GM23338 (cell line): ENCODE measurements at regions not wholly inside any gene's neighbourhood (a gene's known extent, or its start where the extent isn't known, plus 50 kb on each side); places are given as distances from the start of the nearest gene placed in this dataset.

Experiments
- ATAC-seq: fragments of 200-7000 bp; cut with Tn5 transposase; 3 replicates; pipeline ENCODE4 v1.9.1; 2020
- DNase-seq: peaks from one replicate; pipeline ENCODE4 v3.0.0-alpha.2; 2015; ENCODE audit warnings: low spot score
- H2AFZ ChIP-seq: fragments of 200-600 bp; sonication (generic); 2 replicates; pipeline ENCODE4 v1.8.0; 2016; ENCODE audit warnings: antibody characterized with exemption, mild to moderate bottlenecking, moderate library complexity
- H3F3A ChIP-seq: fragments of 200-600 bp; sonication (generic); replicated peaks from 2 replicates; pipeline ENCODE4 v1.8.0; 2017; ENCODE audit warnings: antibody characterized with exemption, mixed run types, low read depth
- H3K27ac ChIP-seq: fragments of 200-600 bp; sonication (generic); 2 replicates; pipeline ENCODE4 v1.6.1; 2016; ENCODE audit warnings: low read depth
- H3K27me3 ChIP-seq: fragments of 200-600 bp; sonication (generic); 2 replicates; pipeline ENCODE4 v1.8.0; 2016; ENCODE audit warnings: mild to moderate bottlenecking, mixed run types, moderate library complexity; ENCODE audit not compliant: insufficient read depth
- H3K36me3 ChIP-seq: fragments of 200-600 bp; sonication (generic); 2 replicates; pipeline ENCODE4 v1.8.0; 2016; ENCODE audit warnings: mild to moderate bottlenecking; ENCODE audit not compliant: insufficient read depth
- H3K4me1 ChIP-seq: fragments of 200-600 bp; sonication (generic); 2 replicates; pipeline ENCODE4 v1.8.0; 2016; ENCODE audit warnings: mild to moderate bottlenecking, moderate library complexity; ENCODE audit not compliant: insufficient read depth
- H3K4me2 ChIP-seq: fragments of 200-600 bp; sonication (generic); 2 replicates; pipeline ENCODE4 v1.7.1; 2017; ENCODE audit warnings: mixed run types
- H3K4me3 ChIP-seq: fragments of 200-600 bp; sonication (generic); 2 replicates; pipeline ENCODE4 v1.6.1; 2016; ENCODE audit warnings: mixed run types
- H3K79me2 ChIP-seq: fragments of 200-600 bp; sonication (generic); replicated peaks from 2 replicates; pipeline ENCODE4 v1.8.0; 2017; ENCODE audit warnings: mild to moderate bottlenecking; ENCODE audit not compliant: insufficient read depth
- H3K9me2 ChIP-seq: fragments of 200-600 bp; sonication (generic); 2 replicates; pipeline ENCODE4 v1.8.0; 2017; ENCODE audit not compliant: insufficient read depth
- H4K20me1 ChIP-seq: fragments of 200-600 bp; sonication (generic); replicated peaks from 2 replicates; pipeline ENCODE4 v1.8.0; 2017; ENCODE audit warnings: mild to moderate bottlenecking; ENCODE audit not compliant: insufficient read depth
- H3K27ac Mint-ChIP-seq: 2 replicates; pipeline ENCODE4 v1.8.0; 2020; ENCODE audit warnings: inconsistent platforms, mild to moderate bottlenecking, moderate library complexity, mixed read lengths
- H3K27me3 Mint-ChIP-seq: 3 replicates; pipeline ENCODE4 v1.8.0; 2022; ENCODE audit warnings: low read depth, mild to moderate bottlenecking, moderate library complexity, mixed read lengths, inconsistent platforms; ENCODE audit not compliant: insufficient read depth, poor library complexity
- H3K36me3 Mint-ChIP-seq: 3 replicates; pipeline ENCODE4 v1.8.0; 2021; ENCODE audit warnings: low read depth, mild to moderate bottlenecking, inconsistent platforms, moderate library complexity, mixed read lengths
- H3K4me1 Mint-ChIP-seq: 3 replicates; pipeline ENCODE4 v1.8.0; 2020; ENCODE audit warnings: mild to moderate bottlenecking, inconsistent platforms, mixed read lengths
- H3K4me3 Mint-ChIP-seq: 3 replicates; pipeline ENCODE4 v1.8.0; 2021; ENCODE audit warnings: moderate library complexity, mild to moderate bottlenecking, inconsistent platforms, mixed read lengths
- H3K9me3 Mint-ChIP-seq: 3 replicates; pipeline ENCODE4 v1.8.0; 2020; ENCODE audit warnings: moderate library complexity, mild to moderate bottlenecking, inconsistent platforms, mixed read lengths
- EZH2phosphoT487 ChIP-seq: fragments of 200-600 bp; sonication (generic); IDR thresholded peaks from one replicate; pipeline ENCODE4 v1.8.1; 2018; ENCODE audit warnings: antibody characterized with exemption; ENCODE audit not compliant: unreplicated experiment
- NANOG ChIP-seq: IDR thresholded peaks from 2 replicates; pipeline ENCODE4 v1.6.1; 2016; ENCODE audit warnings: antibody characterized with exemption, borderline replicate concordance
- POLR2AphosphoS5 ChIP-seq: IDR thresholded peaks from 2 replicates; pipeline ENCODE4 v1.6.1; 2016; ENCODE audit warnings: antibody characterized with exemption, low read depth
- REST ChIP-seq: IDR thresholded peaks from one replicate; pipeline ENCODE4 v1.6.1; 2018; ENCODE audit warnings: antibody characterized with exemption; ENCODE audit not compliant: unreplicated experiment
- ZNF331 ChIP-seq: fragments of 250-450 bp; sonication (Bioruptor Pico); IDR thresholded peaks from 2 replicates; pipeline ENCODE4 v1.5.0; 2020; ENCODE audit warnings: low read depth, mild to moderate bottlenecking, moderate library complexity
- ZNF462 ChIP-seq: fragments of 250-450 bp; sonication (Bioruptor Pico); IDR thresholded peaks from 2 replicates; pipeline ENCODE4 v1.5.0; 2020; ENCODE audit warnings: mild to moderate bottlenecking, moderate library complexity

GRCh38 chr3:175911937-175912336, 1052.8 kb downstream of the NAALADL2 start (continued):
- TF ChIP-seq ZNF462, result no peak
- no peak for TF ChIP-seq ZNF331 (CRISPR knock-in tag)
- TF ChIP-seq EZH2phosphoT487, result no peak
- no peak for TF ChIP-seq POLR2AphosphoS5

GRCh38 chr3:175902226-175902625, 1043.1 kb downstream of the NAALADL2 start:
- H3K4me3 Mint-ChIP-seq, result no peak overlapping the region
- Histone ChIP-seq H3K9me2 (peaks cover 7% of the 10 kb centered on the region), H3K79me2 (no peaks in the 10 kb centered on the region), H4K20me1 (no peaks in the 10 kb centered on the region), H3K27me3 (no peaks in the 10 kb centered on the region), H3K4me2 (no peak overlapping the region), H3K4me1 (0 out of 2 replicates have a peak, but pooled peaks cover 9% of the 10 kb centered on the region), H3K36me3 (no peaks in the 10 kb centered on the region), H3K4me3 (no peak overlapping the region), H3K27ac (no peak overlapping the region), H2AFZ (no peak overlapping the region), H3F3A (no peaks in the 10 kb centered on the region)
- no peak for DNase-seq
- ATAC-seq, result no peak
- peaks cover 10% of the 10 kb centered on the region; the same call in 2 of the 3 replicates for H3K4me1 Mint-ChIP-seq
- no peaks in the 10 kb centered on the region; the same call in 2 of the 3 replicates for H3K36me3 Mint-ChIP-seq
- no peak overlapping the region for H3K27ac Mint-ChIP-seq
- peaks cover 10% of the 10 kb centered on the region; the same call in 2 of the 3 replicates for H3K9me3 Mint-ChIP-seq
- no peaks in the 10 kb centered on the region for H3K27me3 Mint-ChIP-seq
- no peak for TF ChIP-seq ZNF462
- no peak for TF ChIP-seq EZH2phosphoT487
- no peak for TF ChIP-seq NANOG
- no peak for TF ChIP-seq REST
